ENCODE measurements at regions not wholly inside any gene's neighbourhood (a gene's known extent, or its start where the extent isn't known, plus 50 kb on each side); places are given as distances from the start of the nearest gene placed in this dataset.

- TF ChIP-seq POLR2A (IDR thresholded peaks at IDR 0.05; ENCODE audit: low read length) (no peak), GATA1 (IDR thresholded peaks at IDR 0.05; ENCODE audit: low read depth, low read length) (no peak)
Observed at GRCh38 chr5:99706160-99706559, 777.4 kb upstream of the CHD1 start.

Measured in erythroblast (primary cell).